Right lobe of liver (tissue), 6 donors: ENCODE measurements at regions not wholly inside any gene's neighbourhood (a gene's known extent, or its start where the extent isn't known, plus 50 kb on each side); places are given as distances from the start of the nearest gene placed in this dataset.

ENCODE experiments used
- ATAC-seq, 4 donors: fragments of 200-7000 bp; cut with Tn5 transposase; one replicate each; pipeline ENCODE4 v1.9.1; 2020; ENCODE audit warnings: mild to moderate bottlenecking in 4 of 4, moderate library complexity in 4 of 4
- DNase-seq, 3 donors: peaks; one replicate each; pipeline ENCODE4 v3.0.0-alpha.2; 2020
- H3K27ac ChIP-seq, 3 donors: fragments of 200-600 bp; one replicate each; pipeline ENCODE4 v1.8.0; 2022
- H3K27me3 ChIP-seq, 2 donors: fragments of 200-600 bp; one replicate each; pipeline ENCODE4 v1.8.0; 2022
- H3K36me3 ChIP-seq, 4 donors: fragments of 200-600 bp; sonication (generic) in 1 of 4; one replicate each; pipeline versions ENCODE4 v1.5.1 to v1.8.0; 2017 to 2022; ENCODE audit warnings: control low read depth in 1 of 4
- H3K4me1 ChIP-seq, 4 donors: fragments of 200-600 bp; sonication (generic) in 1 of 4; one replicate each; pipeline versions ENCODE4 v1.5.1 to v1.8.0; 2017 to 2022; ENCODE audit warnings: control low read depth in 1 of 4
- H3K4me3 ChIP-seq, 3 donors: fragments of 200-600 bp; one replicate each; pipeline ENCODE4 v1.8.0; 2022
- H3K9me3 ChIP-seq, 4 donors: fragments of 200-600 bp; sonication (generic) in 1 of 4; one replicate each; pipeline versions ENCODE4 v1.5.1 to v1.8.0; 2017 to 2022; ENCODE audit warnings: control low read depth in 1 of 4
- CTCF ChIP-seq, 4 donors: fragments of 200-600 bp in 3 of 4; fragments of 450-650 bp in 1 of 4; IDR thresholded peaks; one replicate each; pipeline versions ENCODE4 v1.5.1 to v1.8.0; 2016 to 2022; ENCODE audit warnings: antibody characterized with exemption in 4 of 4, mild to moderate bottlenecking in 2 of 4
- POLR2A ChIP-seq: fragments of 450-650 bp; IDR thresholded peaks from one replicate; pipeline ENCODE4 v1.6.1; 2017; ENCODE audit warnings: antibody characterized with exemption, mild to moderate bottlenecking
- WGBS: methylation state at CpG from one replicate; pipeline ENCODE4 v1.1.6; 2018; ENCODE audit warnings: low coverage, low lambda C conversion rate; ENCODE audit not compliant: insufficient coverage; ENCODE audit errors: missing lambda C conversion rate; 5-methylcytosine and 5-hydroxymethylcytosine counted together
- intact Hi-C, 2 donors: fragments of 100-400 bp; cut with DNase I; formaldehyde crosslinking; loops; one replicate each; pipeline versions ENCODE4 v1.11.2 to v1.14.1; 2022
- donor health status: DM: no; HTN: yes; CAD: no.
- donor health status: DM: no; HTN: no; CAD: no.
- donor health status: DM: no; HTN: no; CAD: no.
- donor health status: DM: no; HTN: yes; CAD: no.
- donor health status: DM: no; HTN: yes; CAD: no.

DNA sequence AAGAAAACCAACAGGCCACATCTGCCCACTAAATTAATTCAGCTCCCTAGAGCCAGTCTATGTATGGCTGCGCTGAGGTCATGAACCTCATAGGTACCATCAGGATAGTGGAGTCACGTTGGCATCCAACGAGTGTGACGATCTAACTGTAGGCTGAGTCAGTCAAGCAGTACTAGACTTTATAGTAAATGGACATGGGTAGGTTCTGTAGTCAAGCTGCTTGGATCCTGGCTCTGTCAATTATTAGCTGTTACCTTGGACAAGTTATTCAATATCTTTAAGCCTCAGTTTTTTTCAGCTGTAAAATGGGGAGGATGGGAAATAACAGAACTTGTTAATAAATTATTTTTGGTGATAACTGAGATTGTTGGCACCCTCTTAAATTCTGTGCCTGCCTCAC is 432.4 kb upstream of the RASGEF1B start:
- H3K27ac ChIP-seq, result no peak overlapping the region
- DNase-seq (no peak), ATAC-seq (no peak)
- peaks cover 0 to 5% (median 0%) of the 10 kb centered on the region in 4 donors for H3K4me1 ChIP-seq
- TF ChIP-seq CTCF (IDR thresholded peaks at IDR 0.05), result no peak
- no peak for TF ChIP-seq POLR2A
- H3K9me3 ChIP-seq, result no peaks in the 10 kb centered on the region
- WGBS, result 91% methylated on average over 4 of the region's 4 CpGs
- H3K36me3 ChIP-seq, result no peaks in the 10 kb centered on the region
- intact Hi-C loops, result no loop called here
- no peaks in the 10 kb centered on the region for H3K27me3 ChIP-seq
- H3K4me3 ChIP-seq, result no peak overlapping the region

GRCh38 chr4:81903212-81903611 is 431.5 kb upstream of the RASGEF1B start:
- ATAC-seq, result no peak
- WGBS, result 93% methylated on average over 2 of the region's 2 CpGs
- intact Hi-C loops, result no loop called here
- no peak overlapping the region for H3K27ac ChIP-seq
- H3K27me3 ChIP-seq, result no peaks in the 10 kb centered on the region
- no peaks in the 10 kb centered on the region for H3K36me3 ChIP-seq
- no peaks in the 10 kb centered on the region for H3K9me3 ChIP-seq
- DNase-seq, result no peak
- no peak overlapping the region for H3K4me3 ChIP-seq
- H3K4me1 ChIP-seq, result peaks cover 0 to 5% (median 0%) of the 10 kb centered on the region in 4 donors
- TF ChIP-seq CTCF (IDR thresholded peaks at IDR 0.05) (no peak), POLR2A (no peak)

DNA sequence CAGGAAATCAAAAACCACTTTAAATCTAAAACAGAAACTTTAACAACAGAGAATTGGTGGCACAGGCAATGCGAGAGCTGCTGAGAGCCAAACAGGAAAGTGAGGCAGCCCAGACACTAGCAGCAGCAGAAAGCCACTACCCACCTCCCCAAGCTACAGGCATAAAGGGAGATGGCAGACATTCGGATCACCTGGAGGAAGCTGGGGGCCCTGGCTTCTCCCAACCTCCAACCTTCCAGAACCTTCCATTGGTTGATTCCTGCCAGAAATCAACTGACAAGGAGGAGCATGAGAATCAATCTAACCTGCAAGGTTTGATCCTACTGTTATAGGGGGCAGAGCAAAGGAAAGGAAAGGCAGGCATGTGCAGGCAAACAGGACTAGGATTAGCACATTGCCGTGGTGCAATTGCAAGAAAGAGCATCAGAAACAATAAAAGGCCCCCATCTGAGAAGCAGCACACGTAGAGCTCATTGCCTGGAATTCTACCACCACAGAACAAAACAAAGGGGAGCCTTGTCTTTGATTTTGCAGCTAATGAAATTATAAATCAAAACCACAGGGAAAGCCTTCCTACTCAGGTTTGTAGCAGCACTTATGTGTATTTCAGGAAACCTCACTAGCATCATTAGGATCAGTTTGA is 427.3 kb upstream of the RASGEF1B start:
- no peaks in the 10 kb centered on the region for H3K9me3 ChIP-seq
- DNase-seq (no peak), ATAC-seq (no peak)
- H3K4me3 ChIP-seq, result no peak overlapping the region
- H3K4me1 ChIP-seq, result no peaks in the 10 kb centered on the region
- H3K36me3 ChIP-seq, result no peaks in the 10 kb centered on the region
- H3K27me3 ChIP-seq, result no peaks in the 10 kb centered on the region
- H3K27ac ChIP-seq, result no peak overlapping the region
- TF ChIP-seq POLR2A, result no peak
- no peak for TF ChIP-seq CTCF (IDR thresholded peaks at IDR 0.05)
- intact Hi-C loops, result no loop called here
- 63% methylated on average over 4 of the region's 4 CpGs for WGBS

- H3K27ac ChIP-seq, result no peak overlapping the region
- H3K27me3 ChIP-seq, result no peaks in the 10 kb centered on the region
- ATAC-seq (no peak), DNase-seq (no peak)
- no peak overlapping the region for H3K4me3 ChIP-seq
- H3K4me1 ChIP-seq, result no peaks in the 10 kb centered on the region
- 78% methylated on average over 6 of the region's 6 CpGs for WGBS
- intact Hi-C loops, result no loop called here
- no peaks in the 10 kb centered on the region for H3K9me3 ChIP-seq
- H3K36me3 ChIP-seq, result no peaks in the 10 kb centered on the region
- TF ChIP-seq POLR2A (no peak), CTCF (IDR thresholded peaks at IDR 0.05) (no peak)
These were observed 425.2 kb upstream of the RASGEF1B start for GRCh38 chr4:81896936-81897335.
